Naive thymus-derived CD4-positive, alpha-beta T cell (primary cell): ENCODE measurements at regions not wholly inside any gene's neighbourhood (a gene's known extent, or its start where the extent isn't known, plus 50 kb on each side); places are given as distances from the start of the nearest gene placed in this dataset.
"Not testable (repeated sequence)": the region's sequence is repeated elsewhere in the genome, so short reads cannot be mapped to it uniquely, and the experiment has no call there.

ENCODE experiments used
- ATAC-seq: fragments of 150-1000 bp; cut with Tn5 transposase; 2 replicates; pipeline ENCODE4 v1.10.0; 2021; ENCODE audit warnings: mild to moderate bottlenecking, moderate library complexity
- CTCF ChIA-PET: fragments of 350-600 bp; sonication (Branson Sonifier 250); formaldehyde crosslinking; loops from one replicate; lab custom pipeline; 2021; ENCODE audit warnings: antibody characterized with exemption; lab: Charles Lee
- POLR2A ChIA-PET: fragments of 350-600 bp; sonication (Branson Sonifier 250); formaldehyde crosslinking; loops from one replicate; lab custom pipeline; 2021; ENCODE audit warnings: antibody characterized with exemption, inconsistent platforms; lab: Charles Lee
- DNase-seq, 9 donors: peaks; one replicate each; pipeline versions ENCODE4 v3.0.0 to v3.0.0-alpha.2; 2020 to 2022; ENCODE audit warnings: mixed read lengths in 1 of 9
- H3K27ac ChIP-seq: one replicate; pipeline ENCODE4 v1.7.0; 2013; ENCODE audit warnings: mild to moderate bottlenecking, low read depth, low read length, moderate library complexity
- H3K27me3 ChIP-seq, 2 donors: one replicate each; pipeline ENCODE4 v1.7.0; 2013; ENCODE audit warnings: low read length in 2 of 2, mild to moderate bottlenecking in 2 of 2, moderate library complexity in 2 of 2; ENCODE audit not compliant: control insufficient read depth in 2 of 2, insufficient read depth in 2 of 2
- H3K36me3 ChIP-seq, 3 experiments: 1 replicate in 2 of 3; 2 replicates in 1 of 3; pipeline ENCODE4 v1.7.0; 2013; ENCODE audit warnings: low read length in 3 of 3, mild to moderate bottlenecking in 3 of 3, moderate library complexity in 1 of 3; ENCODE audit not compliant: insufficient read depth in 3 of 3, control insufficient read depth in 2 of 3
- H3K4me1 ChIP-seq, 2 donors: one replicate each; pipeline ENCODE4 v1.7.0; 2013; ENCODE audit warnings: low read length in 2 of 2, mild to moderate bottlenecking in 2 of 2, moderate library complexity in 1 of 2; ENCODE audit not compliant: control insufficient read depth in 2 of 2, insufficient read depth in 2 of 2
- H3K4me3 ChIP-seq: 2 replicates; pipeline ENCODE4 v1.7.0; 2013; ENCODE audit warnings: mild to moderate bottlenecking, low read length
- H3K9me3 ChIP-seq, 3 experiments: 1 replicate in 2 of 3; 2 replicates in 1 of 3; pipeline ENCODE4 v1.7.0; 2013; ENCODE audit warnings: low read length in 3 of 3; ENCODE audit not compliant: control insufficient read depth in 2 of 3
- H3K27ac Mint-ChIP-seq, 9 donors: one replicate each; pipeline ENCODE4 v1.8.0; 2020 to 2022; ENCODE audit warnings: mixed read lengths in 9 of 9, mild to moderate bottlenecking in 8 of 9, moderate library complexity in 5 of 9, inconsistent platforms in 2 of 9
- H3K27me3 Mint-ChIP-seq, 5 donors: one replicate each; pipeline ENCODE4 v1.8.0; 2021 to 2022; ENCODE audit warnings: mixed read lengths in 5 of 5, mild to moderate bottlenecking in 1 of 5
- H3K36me3 Mint-ChIP-seq, 5 donors: one replicate each; pipeline ENCODE4 v1.8.0; 2020 to 2022; ENCODE audit warnings: mixed read lengths in 5 of 5, mild to moderate bottlenecking in 3 of 5, inconsistent platforms in 1 of 5
- H3K4me1 Mint-ChIP-seq, 7 donors: one replicate each; pipeline ENCODE4 v1.8.0; 2020 to 2022; ENCODE audit warnings: mixed read lengths in 7 of 7, mild to moderate bottlenecking in 3 of 7, inconsistent platforms in 1 of 7
- H3K4me3 Mint-ChIP-seq, 10 donors: one replicate each; pipeline ENCODE4 v1.8.0; 2020 to 2022; ENCODE audit warnings: mild to moderate bottlenecking in 10 of 10, mixed read lengths in 10 of 10, moderate library complexity in 6 of 10, inconsistent platforms in 2 of 10
- H3K9me3 Mint-ChIP-seq, 11 donors: one replicate each; pipeline ENCODE4 v1.8.0; 2020 to 2022; ENCODE audit warnings: mixed read lengths in 11 of 11, mild to moderate bottlenecking in 4 of 11, inconsistent platforms in 1 of 11, moderate library complexity in 1 of 11
- intact Hi-C, 2 donors: fragments of 100-400 bp; cut with micrococcal nuclease; formaldehyde crosslinking; loops; one replicate each; pipeline ENCODE4 v1.15.1; 2023

DNA sequence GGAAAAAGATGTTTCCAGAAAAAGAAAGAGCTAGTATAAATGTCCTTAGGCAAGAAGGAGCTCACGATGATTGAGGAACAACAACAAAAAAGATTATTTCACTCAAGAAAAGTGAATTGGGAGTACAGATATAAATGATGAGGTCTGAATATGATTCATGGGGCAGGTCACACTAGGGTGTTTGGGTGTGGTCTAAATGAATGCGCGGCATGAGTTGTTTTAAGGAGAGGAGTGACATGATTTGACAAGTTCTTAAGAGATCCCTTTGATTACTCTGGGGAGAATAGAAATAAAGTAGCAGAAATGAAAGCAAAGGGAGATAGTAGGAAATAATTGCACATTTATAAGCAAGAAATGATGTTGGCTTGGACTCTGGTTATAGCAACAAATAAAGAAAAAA, 59.3 kb downstream of the NUTM2D start:
- DNase-seq, H3K27ac ChIP-seq, POLR2A ChIA-PET, ATAC-seq, H3K36me3 ChIP-seq, H3K9me3 Mint-ChIP-seq, H3K4me3 Mint-ChIP-seq, H3K4me1 ChIP-seq, H3K36me3 Mint-ChIP-seq, H3K4me1 Mint-ChIP-seq, H3K9me3 ChIP-seq, H3K27me3 ChIP-seq, intact Hi-C loops, H3K27ac Mint-ChIP-seq, H3K4me3 ChIP-seq, CTCF ChIA-PET: not testable (repeated sequence)
- peaks cover 0 to 31% (median 12%) of the 10 kb centered on the region in 5 donors for H3K27me3 Mint-ChIP-seq

DNA sequence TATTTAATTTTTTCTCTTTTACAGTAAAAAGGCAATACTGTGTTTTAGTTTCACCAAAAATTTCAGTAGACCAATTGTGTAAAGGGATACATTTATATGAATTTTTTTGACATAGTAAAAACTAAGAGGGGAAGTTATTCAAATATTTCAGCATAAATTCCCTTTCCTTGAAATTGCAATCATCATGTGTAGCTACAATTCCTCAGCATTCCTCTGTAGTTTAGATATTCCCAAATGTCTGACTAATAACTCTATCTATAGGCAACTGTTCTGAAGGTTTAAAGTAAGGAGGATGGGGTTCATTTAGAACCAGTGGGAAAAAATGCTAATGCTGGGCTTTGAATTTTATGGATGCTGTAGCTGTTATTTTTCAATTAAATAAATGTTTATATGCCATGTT, 65.1 kb downstream of the NUTM2D start:
- H3K27me3 Mint-ChIP-seq, result peaks cover 0 to 30% (median 4%) of the 10 kb centered on the region in 5 donors

DNA sequence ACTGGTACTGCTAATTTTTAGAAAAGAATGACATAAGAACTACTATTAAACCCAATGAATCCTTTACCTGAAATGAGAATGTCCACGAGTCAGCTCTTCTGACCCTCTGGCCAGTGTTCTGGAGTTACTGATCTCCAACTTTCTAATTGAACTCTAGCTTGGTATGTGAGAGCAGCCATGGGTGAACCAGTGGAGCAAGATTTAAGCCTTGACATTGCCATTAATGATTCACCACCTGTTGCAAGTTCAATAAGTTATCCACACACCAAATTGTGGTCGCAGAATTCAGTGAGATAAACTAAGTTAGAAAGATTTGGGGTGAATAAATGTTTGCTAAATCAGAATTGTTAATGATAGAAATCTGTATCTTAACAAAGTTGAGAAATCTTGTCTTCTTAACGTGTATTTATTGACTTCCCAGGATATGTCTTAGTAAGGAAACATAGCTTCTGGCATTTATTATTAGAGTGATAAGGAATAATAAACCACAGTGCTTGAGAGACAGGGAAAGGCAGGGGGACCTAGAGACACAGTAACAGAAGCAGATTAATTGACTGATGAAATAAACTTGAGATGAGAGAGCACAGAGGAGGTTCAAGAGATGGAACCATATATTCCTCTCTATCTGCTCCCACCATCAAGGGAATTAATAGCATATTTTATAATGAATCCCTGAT, 67.3 kb downstream of the NUTM2D start:
- H3K36me3 Mint-ChIP-seq, H3K4me3 ChIP-seq, H3K4me1 Mint-ChIP-seq, CTCF ChIA-PET, H3K36me3 ChIP-seq, H3K4me3 Mint-ChIP-seq, H3K27me3 ChIP-seq, POLR2A ChIA-PET, H3K27ac Mint-ChIP-seq, DNase-seq, ATAC-seq, H3K9me3 Mint-ChIP-seq, intact Hi-C loops, H3K4me1 ChIP-seq, H3K9me3 ChIP-seq, H3K27ac ChIP-seq: not testable (repeated sequence)
- peaks cover 4 to 32% (median 8%) of the 10 kb centered on the region in 5 donors for H3K27me3 Mint-ChIP-seq

More for the DNA sequence above, 65.1 kb downstream of the NUTM2D start:
- H3K4me3 Mint-ChIP-seq, CTCF ChIA-PET, H3K27me3 ChIP-seq, DNase-seq, H3K9me3 Mint-ChIP-seq, H3K4me1 ChIP-seq, H3K27ac Mint-ChIP-seq, H3K4me3 ChIP-seq, ATAC-seq, H3K36me3 ChIP-seq, H3K4me1 Mint-ChIP-seq, intact Hi-C loops, H3K27ac ChIP-seq, POLR2A ChIA-PET, H3K9me3 ChIP-seq, H3K36me3 Mint-ChIP-seq: not testable (repeated sequence)

DNA sequence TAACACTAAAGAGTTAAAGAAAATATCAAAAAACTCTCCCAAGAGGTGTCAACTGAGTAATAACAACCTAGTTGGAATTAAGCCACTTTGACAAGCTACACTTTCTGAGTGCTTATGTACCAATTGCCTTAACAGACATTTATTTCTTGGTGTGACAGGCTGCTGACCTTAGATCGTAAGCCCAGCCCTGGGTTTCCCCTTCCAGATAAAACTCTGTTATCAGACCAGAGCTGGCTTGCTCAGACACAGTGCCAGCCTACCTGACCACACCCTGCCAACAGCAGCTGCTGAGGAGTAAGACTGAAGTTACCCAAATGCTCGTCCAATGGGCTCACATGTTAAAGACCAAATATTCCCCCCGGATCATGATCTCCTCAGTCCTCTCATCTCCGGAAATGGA, 70.9 kb upstream of the MINPP1 start:
- H3K4me3 ChIP-seq, H3K27me3 ChIP-seq, H3K4me3 Mint-ChIP-seq, DNase-seq, H3K27me3 Mint-ChIP-seq, H3K4me1 ChIP-seq, CTCF ChIA-PET, POLR2A ChIA-PET, H3K4me1 Mint-ChIP-seq, H3K36me3 ChIP-seq, H3K27ac Mint-ChIP-seq, H3K36me3 Mint-ChIP-seq, H3K9me3 ChIP-seq, intact Hi-C loops, H3K9me3 Mint-ChIP-seq, H3K27ac ChIP-seq: not testable (repeated sequence)
- peak; percentile 34 for ATAC-seq

DNA sequence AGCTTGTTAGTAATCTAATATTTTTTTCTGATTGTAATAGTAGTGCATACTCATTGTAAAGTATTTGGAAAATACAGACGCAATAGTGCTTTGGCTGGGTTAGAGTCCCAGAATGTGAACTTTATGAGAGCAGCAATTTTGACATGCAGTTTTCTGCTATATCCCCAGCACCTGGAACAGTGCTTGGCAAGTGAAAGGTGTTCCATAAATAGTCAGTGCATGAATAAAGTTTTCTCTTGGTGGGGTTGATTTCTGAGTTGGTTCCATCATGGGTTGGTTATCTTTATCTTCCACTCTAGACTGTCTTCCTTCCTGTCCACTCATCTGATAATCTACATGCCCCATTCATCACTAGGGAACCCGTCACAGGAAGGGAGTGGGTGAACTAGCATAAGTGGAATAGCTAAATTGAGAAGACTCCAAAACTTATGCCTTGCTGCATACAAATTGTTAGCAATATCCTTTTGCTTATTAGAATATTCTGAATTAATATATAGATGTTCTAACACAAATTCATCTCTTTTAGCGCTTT, 69.3 kb upstream of the MINPP1 start:
- H3K9me3 ChIP-seq, H3K9me3 Mint-ChIP-seq, H3K36me3 Mint-ChIP-seq, H3K4me1 Mint-ChIP-seq, CTCF ChIA-PET, H3K27me3 ChIP-seq, H3K4me3 ChIP-seq, H3K27me3 Mint-ChIP-seq, H3K27ac Mint-ChIP-seq, ATAC-seq, H3K4me3 Mint-ChIP-seq, H3K4me1 ChIP-seq, intact Hi-C loops, POLR2A ChIA-PET, H3K27ac ChIP-seq, H3K36me3 ChIP-seq, DNase-seq: not testable (repeated sequence)

DNA sequence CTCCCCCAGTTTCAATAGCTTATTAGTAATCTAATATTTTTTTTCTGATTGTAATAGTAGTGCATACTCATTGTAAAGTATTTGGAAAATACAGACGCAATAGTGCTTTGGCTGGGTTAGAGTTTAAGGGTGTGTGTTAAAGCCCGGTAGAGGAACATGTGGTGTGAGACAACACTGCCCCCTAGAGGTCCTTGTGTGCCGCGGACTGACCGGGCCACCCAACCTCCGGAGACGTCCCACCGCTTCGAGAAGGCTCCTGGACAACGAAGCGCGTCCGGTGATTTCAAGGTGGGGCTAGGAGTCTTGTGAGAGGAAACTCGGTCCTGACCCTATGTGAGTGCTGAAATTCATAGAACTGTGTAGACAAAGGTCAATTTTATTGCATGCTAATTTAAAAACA, 68.6 kb upstream of the MINPP1 start:
- H3K27ac ChIP-seq, CTCF ChIA-PET, H3K36me3 ChIP-seq, H3K27ac Mint-ChIP-seq, H3K36me3 Mint-ChIP-seq, H3K27me3 Mint-ChIP-seq, POLR2A ChIA-PET, H3K9me3 Mint-ChIP-seq, H3K4me3 ChIP-seq, H3K4me3 Mint-ChIP-seq, H3K4me1 Mint-ChIP-seq, H3K27me3 ChIP-seq, intact Hi-C loops, H3K4me1 ChIP-seq, H3K9me3 ChIP-seq: not testable (repeated sequence)
- ATAC-seq (peak; percentile 93), DNase-seq (peak in 5 of 9 donors; percentile 2 to 25 (median 7))

DNA sequence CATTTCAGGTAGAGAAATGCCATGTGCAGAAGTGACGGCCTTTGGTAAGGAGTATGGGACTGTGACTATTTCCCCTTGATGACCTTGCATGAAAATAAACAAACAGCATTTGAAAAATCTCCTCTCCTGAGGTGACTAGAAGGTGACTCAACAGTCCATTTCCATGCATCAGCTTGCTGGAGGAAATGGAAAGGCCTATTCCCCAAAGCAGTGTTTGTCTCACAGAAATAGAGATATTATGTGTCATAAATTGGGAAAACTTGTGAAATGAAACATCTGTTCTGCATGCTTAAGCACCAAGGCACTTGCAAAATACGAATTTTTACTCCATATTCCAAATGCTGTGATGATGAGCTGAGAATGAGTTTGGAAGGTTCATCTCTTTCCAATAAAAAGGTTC, 67.2 kb upstream of the MINPP1 start:
- H3K27me3 Mint-ChIP-seq, H3K27ac ChIP-seq, H3K4me1 ChIP-seq, H3K4me3 Mint-ChIP-seq, H3K4me3 ChIP-seq, H3K36me3 ChIP-seq, DNase-seq, H3K27ac Mint-ChIP-seq, H3K36me3 Mint-ChIP-seq, POLR2A ChIA-PET, H3K9me3 ChIP-seq, CTCF ChIA-PET, H3K27me3 ChIP-seq, intact Hi-C loops, ATAC-seq, H3K9me3 Mint-ChIP-seq, H3K4me1 Mint-ChIP-seq: not testable (repeated sequence)
